ENCODE measurements at regions not wholly inside any gene's neighbourhood (a gene's known extent, or its start where the extent isn't known, plus 50 kb on each side); places are given as distances from the start of the nearest gene placed in this dataset.
A peak's percentile ranks its signal among the peaks of the same experiment; 100 is the strongest.

- no peak for DNase-seq (ENCODE audit: low spot score)
Measured at GRCh38 chr13:69567514-69567913, 540.1 kb upstream of the ATXN8OS start.

GRCh38 chr13:69566104-69566716, 541.4 kb upstream of the ATXN8OS start:
- H3K9me3 Mint-ChIP-seq = peaks cover 4% of the 10 kb centered on the region
- peaks cover 4% of the 10 kb centered on the region for H3K4me1 Mint-ChIP-seq
- no peak overlapping the region for H3K4me2 ChIP-seq
- no peaks in the 10 kb centered on the region for H4K20me1 ChIP-seq (ENCODE audit: low read depth)
- H3K9ac ChIP-seq = no peak overlapping the region
- no peak for TF ChIP-seq EZH2 (IDR thresholded peaks at IDR 0.05)
- no peak for TF ChIP-seq CTCF (IDR thresholded peaks at IDR 0.05)
- no peak for TF ChIP-seq EZH2phosphoT487 (IDR thresholded peaks at IDR 0.05)
- H3K27ac Mint-ChIP-seq = no peak overlapping the region
- H3K4me3 ChIP-seq = no peak overlapping the region
- no peaks in the 10 kb centered on the region for H3F3A ChIP-seq (ENCODE audit: low read depth)
- no peaks in the 10 kb centered on the region for H3K79me2 ChIP-seq (ENCODE audit: low read depth)
- no peak for DNase-seq (ENCODE audit: low spot score)
- no peaks in the 10 kb centered on the region for H3K36me3 ChIP-seq
- no peak overlapping the region for H3K4me3 Mint-ChIP-seq
- H3K27ac ChIP-seq = no peak overlapping the region
- no peaks in the 10 kb centered on the region for H3K36me3 Mint-ChIP-seq
- peaks cover 2% of the 10 kb centered on the region for H3K4me1 ChIP-seq
- no peak overlapping the region for H2AFZ ChIP-seq (replicated peaks)
- no peaks in the 10 kb centered on the region for H3K27me3 Mint-ChIP-seq (ENCODE audit: insufficient read depth, low read depth)
- H3K27me3 ChIP-seq = no peaks in the 10 kb centered on the region
- H3K9me3 ChIP-seq (ENCODE audit: low read depth) = no peaks in the 10 kb centered on the region

More at GRCh38 chr13:69567514-69567913, 540.1 kb upstream of the ATXN8OS start:
- H4K20me1 ChIP-seq (ENCODE audit: low read depth) = no peaks in the 10 kb centered on the region
- TF ChIP-seq EZH2 (IDR thresholded peaks at IDR 0.05) (no peak), CTCF (IDR thresholded peaks at IDR 0.05) (no peak), EZH2phosphoT487 (IDR thresholded peaks at IDR 0.05) (no peak)
- Mint-ChIP-seq H3K27me3 (ENCODE audit: insufficient read depth, low read depth) (no peaks in the 10 kb centered on the region), H3K4me3 (no peak overlapping the region), H3K27ac (no peak overlapping the region), H3K4me1 (no peaks in the 10 kb centered on the region), H3K9me3 (peaks cover 4% of the 10 kb centered on the region), H3K36me3 (no peaks in the 10 kb centered on the region)
- H3F3A ChIP-seq (ENCODE audit: low read depth) = no peaks in the 10 kb centered on the region
- H3K4me2 ChIP-seq = no peak overlapping the region
- H3K27ac ChIP-seq = no peak overlapping the region
- no peaks in the 10 kb centered on the region for H3K4me1 ChIP-seq
- no peak overlapping the region for H3K4me3 ChIP-seq
- H3K36me3 ChIP-seq = no peaks in the 10 kb centered on the region
- no peak overlapping the region for H3K9ac ChIP-seq
- H2AFZ ChIP-seq (replicated peaks) = no peak overlapping the region
- H3K27me3 ChIP-seq = no peaks in the 10 kb centered on the region
- H3K9me3 ChIP-seq (ENCODE audit: low read depth) = no peaks in the 10 kb centered on the region
- no peaks in the 10 kb centered on the region for H3K79me2 ChIP-seq (ENCODE audit: low read depth)

GRCh38 chr13:69565334-69565733, 542.3 kb upstream of the ATXN8OS start:
- Histone ChIP-seq H3F3A (ENCODE audit: low read depth) (no peaks in the 10 kb centered on the region), H3K4me2 (no peak overlapping the region), H3K4me1 (peaks cover 3% of the 10 kb centered on the region), H3K79me2 (ENCODE audit: low read depth) (no peaks in the 10 kb centered on the region), H3K9ac (no peak overlapping the region), H3K4me3 (no peak overlapping the region), H3K9me3 (ENCODE audit: low read depth) (no peaks in the 10 kb centered on the region), H3K36me3 (no peaks in the 10 kb centered on the region), H4K20me1 (ENCODE audit: low read depth) (no peaks in the 10 kb centered on the region), H2AFZ (replicated peaks) (no peak overlapping the region), H3K27ac (no peak overlapping the region), H3K27me3 (no peaks in the 10 kb centered on the region)
- Mint-ChIP-seq H3K27ac (no peak overlapping the region), H3K4me1 (peaks cover 5% of the 10 kb centered on the region), H3K4me3 (no peak overlapping the region), H3K27me3 (ENCODE audit: insufficient read depth, low read depth) (no peaks in the 10 kb centered on the region), H3K36me3 (no peaks in the 10 kb centered on the region), H3K9me3 (peaks cover 4% of the 10 kb centered on the region)
- TF ChIP-seq EZH2 (IDR thresholded peaks at IDR 0.05) (no peak), CTCF (IDR thresholded peaks at IDR 0.05) (peak; percentile 63)
- DNase-seq (ENCODE audit: low spot score) = peak; percentile 56

All from neural progenitor cell (in vitro differentiated cells).